ENCODE measurements at regions not wholly inside any gene's neighbourhood (a gene's known extent, or its start where the extent isn't known, plus 50 kb on each side); places are given as distances from the start of the nearest gene placed in this dataset.
A peak's percentile ranks its signal among the peaks of the same experiment; 100 is the strongest.

GRCh38 chr14:65249471-65250161, 147.3 kb upstream of the MAX start:
- H3K27ac ChIP-seq (ENCODE audit: low read length) = no peak overlapping the region
- H3K4me3 ChIP-seq (ENCODE audit: low read length) = no peak overlapping the region
- no CpG with 5 or more reads among the region's 5 CpGs for WGBS (ENCODE audit: insufficient coverage)
- H3K4me1 ChIP-seq (ENCODE audit: control insufficient read depth, insufficient read depth, low read length) = no peaks in the 10 kb centered on the region
- H3K27me3 ChIP-seq (ENCODE audit: control insufficient read depth, insufficient read depth, low read length) = no peaks in the 10 kb centered on the region
- no peak for DNase-seq
- no peaks in the 10 kb centered on the region for H3K36me3 ChIP-seq (ENCODE audit: control insufficient read depth, insufficient read depth, low read length)
- no peaks in the 10 kb centered on the region for H3K9me3 ChIP-seq (replicated peaks; ENCODE audit: control insufficient read depth, low read depth, low read length)

GRCh38 chr14:65250162-65250495, 147.8 kb upstream of the MAX start:
- Histone ChIP-seq H3K9me3 (replicated peaks; ENCODE audit: control insufficient read depth, low read depth, low read length) (no peaks in the 10 kb centered on the region), H3K36me3 (ENCODE audit: control insufficient read depth, insufficient read depth, low read length) (no peaks in the 10 kb centered on the region), H3K4me1 (ENCODE audit: control insufficient read depth, insufficient read depth, low read length) (no peaks in the 10 kb centered on the region), H3K27ac (ENCODE audit: low read length) (no peak overlapping the region), H3K27me3 (ENCODE audit: control insufficient read depth, insufficient read depth, low read length) (no peaks in the 10 kb centered on the region), H3K4me3 (ENCODE audit: low read length) (no peak overlapping the region)
- DNase-seq = no peak
- WGBS (ENCODE audit: insufficient coverage) = 100% methylated on average over 2 of the region's 2 CpGs

GRCh38 chr14:65251213-65251612, 148.9 kb upstream of the MAX start:
- no peaks in the 10 kb centered on the region for H3K36me3 ChIP-seq (ENCODE audit: control insufficient read depth, insufficient read depth, low read length)
- 67% methylated on average over 1 of the region's 1 CpG for WGBS (ENCODE audit: insufficient coverage)
- no peak for DNase-seq
- no peaks in the 10 kb centered on the region for H3K4me1 ChIP-seq (ENCODE audit: control insufficient read depth, insufficient read depth, low read length)
- H3K9me3 ChIP-seq (replicated peaks; ENCODE audit: control insufficient read depth, low read depth, low read length) = no peaks in the 10 kb centered on the region
- no peak overlapping the region for H3K27ac ChIP-seq (ENCODE audit: low read length)
- no peak overlapping the region for H3K4me3 ChIP-seq (ENCODE audit: low read length)
- H3K27me3 ChIP-seq (ENCODE audit: control insufficient read depth, insufficient read depth, low read length) = no peaks in the 10 kb centered on the region

- DNase-seq = no peak
- no peak overlapping the region for H3K27ac ChIP-seq (ENCODE audit: low read length)
- WGBS (ENCODE audit: insufficient coverage) = no CpG with 5 or more reads among the region's 1 CpG
- H3K4me3 ChIP-seq (ENCODE audit: low read length) = no peak overlapping the region
- H3K9me3 ChIP-seq (replicated peaks; ENCODE audit: control insufficient read depth, low read depth, low read length) = no peaks in the 10 kb centered on the region
- no peaks in the 10 kb centered on the region for H3K27me3 ChIP-seq (ENCODE audit: control insufficient read depth, insufficient read depth, low read length)
- no peaks in the 10 kb centered on the region for H3K4me1 ChIP-seq (ENCODE audit: control insufficient read depth, insufficient read depth, low read length)
- no peaks in the 10 kb centered on the region for H3K36me3 ChIP-seq (ENCODE audit: control insufficient read depth, insufficient read depth, low read length)
Observed at GRCh38 chr14:65252482-65253255, 150.4 kb upstream of the MAX start.

GRCh38 chr14:65255029-65255545, 152.8 kb upstream of the MAX start:
- Histone ChIP-seq H3K4me3 (ENCODE audit: low read length) (no peak overlapping the region), H3K36me3 (ENCODE audit: control insufficient read depth, insufficient read depth, low read length) (no peaks in the 10 kb centered on the region), H3K27me3 (ENCODE audit: control insufficient read depth, insufficient read depth, low read length) (no peaks in the 10 kb centered on the region), H3K27ac (ENCODE audit: low read length) (no peak overlapping the region), H3K9me3 (replicated peaks; ENCODE audit: control insufficient read depth, low read depth, low read length) (peaks cover 2% of the 10 kb centered on the region), H3K4me1 (ENCODE audit: control insufficient read depth, insufficient read depth, low read length) (no peaks in the 10 kb centered on the region)
- DNase-seq = no peak
- 65% methylated on average over 2 of the region's 5 CpGs for WGBS (ENCODE audit: insufficient coverage)

GRCh38 chr14:65255583-65256461, 153.5 kb upstream of the MAX start:
- whole genome bisulfite sequencing (ENCODE audit: insufficient coverage) = 16% methylated on average over 4 of the region's 8 CpGs
- Histone ChIP-seq H3K4me1 (ENCODE audit: control insufficient read depth, insufficient read depth, low read length) (no peaks in the 10 kb centered on the region), H3K27me3 (ENCODE audit: control insufficient read depth, insufficient read depth, low read length) (no peaks in the 10 kb centered on the region), H3K36me3 (ENCODE audit: control insufficient read depth, insufficient read depth, low read length) (no peaks in the 10 kb centered on the region), H3K9me3 (replicated peaks; ENCODE audit: control insufficient read depth, low read depth, low read length) (peaks cover 2% of the 10 kb centered on the region), H3K4me3 (ENCODE audit: low read length) (no peak overlapping the region), H3K27ac (ENCODE audit: low read length) (no peak overlapping the region)
- peak; percentile 5 for DNase-seq

- Histone ChIP-seq H3K36me3 (ENCODE audit: control insufficient read depth, insufficient read depth, low read length) (no peaks in the 10 kb centered on the region), H3K27ac (ENCODE audit: low read length) (no peak overlapping the region), H3K9me3 (replicated peaks; ENCODE audit: control insufficient read depth, low read depth, low read length) (peaks cover 2% of the 10 kb centered on the region), H3K27me3 (ENCODE audit: control insufficient read depth, insufficient read depth, low read length) (no peaks in the 10 kb centered on the region), H3K4me3 (ENCODE audit: low read length) (no peak overlapping the region), H3K4me1 (ENCODE audit: control insufficient read depth, insufficient read depth, low read length) (no peaks in the 10 kb centered on the region)
- DNase-seq = no peak
- WGBS (ENCODE audit: insufficient coverage) = 98% methylated on average over 4 of the region's 4 CpGs
Observed at GRCh38 chr14:65256714-65257113, 154.4 kb upstream of the MAX start.

GRCh38 chr14:65257425-65257824, 155.1 kb upstream of the FUT8 start:
- no peaks in the 10 kb centered on the region for H3K4me1 ChIP-seq (ENCODE audit: control insufficient read depth, insufficient read depth, low read length)
- no peak overlapping the region for H3K27ac ChIP-seq (ENCODE audit: low read length)
- H3K4me3 ChIP-seq (ENCODE audit: low read length) = no peak overlapping the region
- 65% methylated on average over 6 of the region's 7 CpGs for WGBS (ENCODE audit: insufficient coverage)
- no peaks in the 10 kb centered on the region for H3K27me3 ChIP-seq (ENCODE audit: control insufficient read depth, insufficient read depth, low read length)
- no peak for DNase-seq
- no peaks in the 10 kb centered on the region for H3K36me3 ChIP-seq (ENCODE audit: control insufficient read depth, insufficient read depth, low read length)
- H3K9me3 ChIP-seq (replicated peaks; ENCODE audit: control insufficient read depth, low read depth, low read length) = peaks cover 2% of the 10 kb centered on the region

- H3K36me3 ChIP-seq (ENCODE audit: control insufficient read depth, insufficient read depth, low read length) = no peaks in the 10 kb centered on the region
- H3K4me1 ChIP-seq (ENCODE audit: control insufficient read depth, insufficient read depth, low read length) = no peaks in the 10 kb centered on the region
- no CpG with 5 or more reads among the region's 1 CpG for WGBS (ENCODE audit: insufficient coverage)
- DNase-seq = no peak
- peaks cover 2% of the 10 kb centered on the region for H3K9me3 ChIP-seq (replicated peaks; ENCODE audit: control insufficient read depth, low read depth, low read length)
- no peaks in the 10 kb centered on the region for H3K27me3 ChIP-seq (ENCODE audit: control insufficient read depth, insufficient read depth, low read length)
- no peak overlapping the region for H3K4me3 ChIP-seq (ENCODE audit: low read length)
- H3K27ac ChIP-seq (ENCODE audit: low read length) = no peak overlapping the region
Observed at GRCh38 chr14:65258391-65258790, 154.1 kb upstream of the FUT8 start.

GRCh38 chr14:65259000-65259399, 153.5 kb upstream of the FUT8 start:
- no peak for DNase-seq
- H3K27ac ChIP-seq (ENCODE audit: low read length) = no peak overlapping the region
- no CpG with 5 or more reads among the region's 2 CpGs for WGBS (ENCODE audit: insufficient coverage)
- H3K36me3 ChIP-seq (ENCODE audit: control insufficient read depth, insufficient read depth, low read length) = no peaks in the 10 kb centered on the region
- peaks cover 2% of the 10 kb centered on the region for H3K9me3 ChIP-seq (replicated peaks; ENCODE audit: control insufficient read depth, low read depth, low read length)
- H3K4me1 ChIP-seq (ENCODE audit: control insufficient read depth, insufficient read depth, low read length) = no peaks in the 10 kb centered on the region
- H3K27me3 ChIP-seq (ENCODE audit: control insufficient read depth, insufficient read depth, low read length) = no peaks in the 10 kb centered on the region
- H3K4me3 ChIP-seq (ENCODE audit: low read length) = no peak overlapping the region

Measured in muscle of leg (tissue), 3 donors.